WTC11 (cell line): ENCODE measurements at regions not wholly inside any gene's neighbourhood (a gene's known extent, or its start where the extent isn't known, plus 50 kb on each side); places are given as distances from the start of the nearest gene placed in this dataset.

Experiments used
- ATAC-seq: fragments of 200-7000 bp; cut with Tn5 transposase; 2 replicates; pipeline ENCODE4 v1.10.0; 2021; ENCODE audit warnings: mild to moderate bottlenecking, moderate library complexity
- CTCF ChIA-PET: fragments of 300-600 bp; sonication (Branson Sonifier 250); formaldehyde crosslinking; loops from one replicate; lab custom pipeline; 2021; ENCODE audit warnings: antibody characterized with exemption; lab: Charles Lee
- POLR2A ChIA-PET: fragments of 350-600 bp; sonication (Branson Sonifier 250); formaldehyde crosslinking; loops from one replicate; lab custom pipeline; 2021; ENCODE audit warnings: antibody characterized with exemption; lab: Charles Lee
- DNase-seq: peaks from one replicate; pipeline ENCODE4 v3.0.0; 2021; ENCODE audit warnings: low spot score
- H3K27ac Mint-ChIP-seq: 2 replicates; pipeline ENCODE4 v1.8.0; 2021; ENCODE audit warnings: mixed read lengths
- H3K27me3 Mint-ChIP-seq: 2 replicates; pipeline ENCODE4 v1.8.0; 2021; ENCODE audit warnings: low read depth, mild to moderate bottlenecking, moderate library complexity, mixed read lengths
- H3K36me3 Mint-ChIP-seq: 2 replicates; pipeline ENCODE4 v1.8.0; 2021; ENCODE audit warnings: mixed read lengths
- H3K4me1 Mint-ChIP-seq: 2 replicates; pipeline ENCODE4 v1.8.0; 2022; ENCODE audit warnings: mixed read lengths
- H3K4me3 Mint-ChIP-seq: 2 replicates; pipeline ENCODE4 v1.8.0; 2021; ENCODE audit warnings: mild to moderate bottlenecking, moderate library complexity, mixed read lengths
- H3K9me3 Mint-ChIP-seq: 2 replicates; pipeline ENCODE4 v1.8.0; 2021; ENCODE audit warnings: mixed read lengths
- ATF2 ChIP-seq: sonication (generic); formaldehyde crosslinking; IDR thresholded peaks from 2 replicates; pipeline ENCODE4 v1.8.1; 2022; ENCODE audit warnings: low read depth, missing genetic modification reagents, borderline replicate concordance
- FOXP1 ChIP-seq: sonication (generic); formaldehyde crosslinking; IDR thresholded peaks from 2 replicates; pipeline ENCODE4 v1.8.0; 2022; ENCODE audit warnings: missing genetic modification reagents, mild to moderate bottlenecking, moderate library complexity, borderline replicate concordance
- KAT7 ChIP-seq: sonication (generic); formaldehyde crosslinking; IDR thresholded peaks from 2 replicates; pipeline ENCODE4 v1.8.1; 2023; ENCODE audit warnings: missing genetic modification reagents, mild to moderate bottlenecking, borderline replicate concordance
- NR3C1 ChIP-seq: sonication (generic); formaldehyde crosslinking; conservative IDR thresholded peaks from 2 replicates; pipeline ENCODE4 v1.8.1; 2023; ENCODE audit warnings: low read depth, mild to moderate bottlenecking, missing genetic modification reagents
- TP53 ChIP-seq: sonication (generic); formaldehyde crosslinking; IDR thresholded peaks from 2 replicates; pipeline ENCODE4 v1.8.1; 2023; ENCODE audit warnings: mild to moderate bottlenecking, missing genetic modification reagents
- ZMAT4 ChIP-seq: fragments of 250-450 bp; sonication (Bioruptor Pico); IDR thresholded peaks from 2 replicates; pipeline ENCODE4 v1.9.0; 2021; ENCODE audit warnings: mild to moderate bottlenecking
- ZNF121 ChIP-seq: sonication (generic); formaldehyde crosslinking; IDR thresholded peaks from 2 replicates; pipeline ENCODE4 v1.8.0; 2023; ENCODE audit warnings: missing genetic modification reagents
- ZNF423 ChIP-seq: fragments of 250-450 bp; sonication (Bioruptor Pico); IDR thresholded peaks from 2 replicates; pipeline ENCODE4 v2.1.2; 2022; ENCODE audit warnings: mild to moderate bottlenecking, moderate library complexity
- ZNF532 ChIP-seq: fragments of 250-450 bp; sonication (Bioruptor Pico); IDR thresholded peaks from 2 replicates; pipeline ENCODE4 v1.9.0; 2021; ENCODE audit warnings: mild to moderate bottlenecking, borderline replicate concordance
- TF ChIP-seq, protein P1 (sequence below): sonication (generic); formaldehyde crosslinking; IDR thresholded peaks from 2 replicates; pipeline ENCODE4 v1.8.1; 2022; ENCODE audit warnings: missing genetic modification reagents, borderline replicate concordance
- TF ChIP-seq, protein P2 (sequence below): sonication (generic); formaldehyde crosslinking; IDR thresholded peaks from 2 replicates; pipeline ENCODE4 v1.8.1; 2023; ENCODE audit warnings: mild to moderate bottlenecking, missing genetic modification reagents, moderate library complexity

DNA sequence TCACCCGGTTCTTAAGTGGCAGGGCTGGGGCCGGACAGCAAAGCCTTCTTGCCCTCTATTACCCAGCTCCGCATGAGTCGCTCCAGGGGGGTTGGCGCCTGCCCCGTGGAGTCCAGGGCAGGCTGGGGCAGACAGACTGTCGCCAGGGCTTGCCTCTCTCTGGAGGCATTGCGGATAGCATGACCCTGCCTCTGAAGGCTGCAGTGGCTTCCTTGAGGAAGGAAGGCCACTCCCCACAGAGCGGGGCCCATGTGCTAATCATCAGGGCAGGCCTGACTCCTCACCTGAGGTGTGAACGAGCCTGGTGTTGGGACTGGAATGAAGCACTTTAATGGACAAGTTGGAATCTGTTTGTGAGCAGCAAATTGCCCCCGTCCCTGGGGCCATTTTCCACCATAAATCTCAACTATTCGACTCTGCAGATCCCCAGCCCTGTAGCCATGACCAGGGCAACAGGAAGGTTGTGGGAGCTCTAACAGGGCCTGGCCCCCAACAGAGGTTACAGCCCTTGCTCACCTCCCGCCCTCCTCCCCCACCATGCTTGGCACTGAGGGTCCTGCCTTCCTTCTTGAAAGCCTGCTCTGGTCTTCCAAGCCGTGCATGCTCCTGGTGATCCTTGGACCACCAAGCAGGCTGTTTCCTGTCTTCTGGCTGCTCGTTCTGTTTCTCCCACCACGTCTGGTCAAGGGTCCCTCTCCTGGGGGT, 144.9 kb upstream of the HAAO start:
- Mint-ChIP-seq H3K4me1 (peaks cover 4% of the 10 kb centered on the region; the same call in 1 of the 2 replicates), H3K27ac (no peak overlapping the region)
- DNase-seq, result no peak
- CTCF ChIA-PET, result interaction anchor here (2.5 kb wide), 1 partner anchor 8 kb away, joined by 6 read pairs; no protein-coding TSS in a partner anchor
- TF ChIP-seq, protein P1, sequence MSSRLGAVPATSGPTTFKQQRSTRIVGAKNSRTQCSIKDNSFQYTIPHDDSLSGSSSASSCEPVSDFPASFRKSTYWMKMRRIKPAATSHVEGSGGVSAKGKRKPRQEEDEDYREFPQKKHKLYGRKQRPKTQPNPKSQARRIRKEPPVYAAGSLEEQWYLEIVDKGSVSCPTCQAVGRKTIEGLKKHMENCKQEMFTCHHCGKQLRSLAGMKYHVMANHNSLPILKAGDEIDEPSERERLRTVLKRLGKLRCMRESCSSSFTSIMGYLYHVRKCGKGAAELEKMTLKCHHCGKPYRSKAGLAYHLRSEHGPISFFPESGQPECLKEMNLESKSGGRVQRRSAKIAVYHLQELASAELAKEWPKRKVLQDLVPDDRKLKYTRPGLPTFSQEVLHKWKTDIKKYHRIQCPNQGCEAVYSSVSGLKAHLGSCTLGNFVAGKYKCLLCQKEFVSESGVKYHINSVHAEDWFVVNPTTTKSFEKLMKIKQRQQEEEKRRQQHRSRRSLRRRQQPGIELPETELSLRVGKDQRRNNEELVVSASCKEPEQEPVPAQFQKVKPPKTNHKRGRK (CRISPR knock-in tag), result no peak
- TF ChIP-seq FOXP1 (CRISPR knock-in tag), result 0 out of 2 replicates have a peak, but pooled peaks have one; percentile 16
- no peak for TF ChIP-seq ZMAT4 (CRISPR knock-in tag)
- no peak for TF ChIP-seq KAT7 (CRISPR knock-in tag)
- TF ChIP-seq, all 79 proteins: peak for 1
- Mint-ChIP-seq H3K9me3 (no peaks in the 10 kb centered on the region), H3K4me3 (no peak overlapping the region), H3K36me3 (no peaks in the 10 kb centered on the region), H3K27me3 (no peaks in the 10 kb centered on the region)
- ATAC-seq, result no peak
- POLR2A ChIA-PET, result no interaction called here

- H3K4me1 Mint-ChIP-seq, result peaks cover 15% of the 10 kb centered on the region
- POLR2A ChIA-PET, result no interaction called here
- no peak for TF ChIP-seq NR3C1
- no peak for TF ChIP-seq ZNF423 (CRISPR knock-in tag)
- TF ChIP-seq, protein P2, sequence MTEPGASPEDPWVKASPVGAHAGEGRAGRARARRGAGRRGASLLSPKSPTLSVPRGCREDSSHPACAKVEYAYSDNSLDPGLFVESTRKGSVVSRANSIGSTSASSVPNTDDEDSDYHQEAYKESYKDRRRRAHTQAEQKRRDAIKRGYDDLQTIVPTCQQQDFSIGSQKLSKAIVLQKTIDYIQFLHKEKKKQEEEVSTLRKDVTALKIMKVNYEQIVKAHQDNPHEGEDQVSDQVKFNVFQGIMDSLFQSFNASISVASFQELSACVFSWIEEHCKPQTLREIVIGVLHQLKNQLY (CRISPR knock-in tag), result no peak
- TF ChIP-seq ZNF121 (CRISPR knock-in tag), result 0 out of 2 replicates have a peak, but pooled peaks have one; percentile 40
- TF ChIP-seq ZNF532 (CRISPR knock-in tag), result no peak
- no peak for TF ChIP-seq TP53
- no peak for TF ChIP-seq ATF2 (CRISPR knock-in tag)
- TF ChIP-seq, all 79 proteins: peak for 1
- CTCF ChIA-PET, result interaction anchor here (0.7 to 1.7 kb wide), 3 partner anchors 10 to 108 kb away, joined by 3 to 6 read pairs (median 4); no protein-coding TSS in a partner anchor
- Mint-ChIP-seq H3K27ac (no peak overlapping the region), H3K27me3 (no peaks in the 10 kb centered on the region; the same call in 1 of the 2 replicates), H3K4me3 (no peak overlapping the region), H3K9me3 (no peaks in the 10 kb centered on the region), H3K36me3 (no peaks in the 10 kb centered on the region)
- ATAC-seq (no peak), DNase-seq (no peak)
These were observed 143.6 kb upstream of the HAAO start for GRCh38 chr2:42935692-42936671.
